IPS-20b (cell line): ENCODE measurements at regions not wholly inside any gene's neighbourhood (a gene's known extent, or its start where the extent isn't known, plus 50 kb on each side); places are given as distances from the start of the nearest gene placed in this dataset.

Experiments used
- H3K27ac ChIP-seq: one replicate; pipeline ENCODE4 v1.5.1; 2013; ENCODE audit warnings: low read length
- H3K27me3 ChIP-seq: 2 replicates; pipeline ENCODE4 v1.6.1; 2013; ENCODE audit warnings: mild to moderate bottlenecking, low read length, inconsistent platforms; ENCODE audit not compliant: insufficient read depth
- H3K36me3 ChIP-seq: 2 replicates; pipeline ENCODE4 v1.6.1; 2013; ENCODE audit warnings: low read depth, mild to moderate bottlenecking, inconsistent platforms, low read length, moderate library complexity; ENCODE audit not compliant: insufficient read depth
- H3K4me1 ChIP-seq: 2 replicates; pipeline ENCODE4 v1.6.1; 2013; ENCODE audit warnings: mild to moderate bottlenecking, control low read depth, inconsistent platforms, low read length, moderate library complexity; ENCODE audit not compliant: insufficient read depth
- H3K4me3 ChIP-seq: 2 replicates; pipeline ENCODE4 v1.5.1; 2013; ENCODE audit warnings: mild to moderate bottlenecking, low read length, inconsistent platforms
- H3K9ac ChIP-seq: 2 replicates; pipeline ENCODE4 v1.6.1; 2013; ENCODE audit warnings: low read depth, mild to moderate bottlenecking, inconsistent platforms, low read length, moderate library complexity
- H3K9me3 ChIP-seq: 2 replicates; pipeline ENCODE4 v1.6.1; 2013; ENCODE audit warnings: mild to moderate bottlenecking, low read depth, low read length, inconsistent platforms; ENCODE audit not compliant: insufficient read depth

GRCh38 chr5:103424453-103425205 lies 138.0 kb downstream of the NUDT12 start:
- H3K4me3 ChIP-seq = no peak overlapping the region
- H3K27ac ChIP-seq = no peak overlapping the region
- H3K9ac ChIP-seq = no peak overlapping the region
- H3K36me3 ChIP-seq = no peaks in the 10 kb centered on the region
- no peaks in the 10 kb centered on the region for H3K9me3 ChIP-seq
- no peaks in the 10 kb centered on the region for H3K4me1 ChIP-seq
- H3K27me3 ChIP-seq = no peaks in the 10 kb centered on the region

- no peak overlapping the region for H3K4me3 ChIP-seq
- no peak overlapping the region for H3K27ac ChIP-seq
- no peak overlapping the region for H3K9ac ChIP-seq
- no peaks in the 10 kb centered on the region for H3K36me3 ChIP-seq
- no peaks in the 10 kb centered on the region for H3K4me1 ChIP-seq
- no peaks in the 10 kb centered on the region for H3K9me3 ChIP-seq
- H3K27me3 ChIP-seq = no peaks in the 10 kb centered on the region
Measured at GRCh38 chr5:103424026-103424425, 138.6 kb downstream of the NUDT12 start.

GRCh38 chr5:103422756-103423155 lies 139.8 kb downstream of the NUDT12 start:
- Histone ChIP-seq H3K27ac (no peak overlapping the region), H3K27me3 (no peaks in the 10 kb centered on the region), H3K36me3 (no peaks in the 10 kb centered on the region), H3K4me3 (no peak overlapping the region), H3K9ac (no peak overlapping the region), H3K4me1 (no peaks in the 10 kb centered on the region), H3K9me3 (no peaks in the 10 kb centered on the region)

GRCh38 chr5:103414604-103415003 lies 148.0 kb downstream of the NUDT12 start:
- H3K27me3 ChIP-seq = no peaks in the 10 kb centered on the region
- H3K36me3 ChIP-seq = no peaks in the 10 kb centered on the region
- H3K4me3 ChIP-seq = no peak overlapping the region
- no peaks in the 10 kb centered on the region for H3K9me3 ChIP-seq
- no peaks in the 10 kb centered on the region for H3K4me1 ChIP-seq
- no peak overlapping the region for H3K27ac ChIP-seq
- H3K9ac ChIP-seq = no peak overlapping the region

- Histone ChIP-seq H3K9ac (no peak overlapping the region), H3K36me3 (no peaks in the 10 kb centered on the region), H3K27ac (no peak overlapping the region), H3K9me3 (no peaks in the 10 kb centered on the region), H3K4me1 (no peaks in the 10 kb centered on the region), H3K4me3 (no peak overlapping the region), H3K27me3 (no peaks in the 10 kb centered on the region)
Measured at GRCh38 chr5:103411711-103412110, 150.9 kb downstream of the NUDT12 start.

- Histone ChIP-seq H3K27ac (no peak overlapping the region), H3K4me3 (no peak overlapping the region), H3K9ac (no peak overlapping the region), H3K9me3 (no peaks in the 10 kb centered on the region), H3K36me3 (no peaks in the 10 kb centered on the region), H3K27me3 (no peaks in the 10 kb centered on the region), H3K4me1 (no peaks in the 10 kb centered on the region)
Measured at GRCh38 chr5:103410172-103410571, 151.6 kb downstream of the MACIR start.

GRCh38 chr5:103409013-103409670 lies 150.6 kb downstream of the MACIR start:
- Histone ChIP-seq H3K4me1 (no peaks in the 10 kb centered on the region), H3K4me3 (no peak overlapping the region), H3K27ac (no peak overlapping the region), H3K36me3 (no peaks in the 10 kb centered on the region), H3K27me3 (no peaks in the 10 kb centered on the region), H3K9ac (no peak overlapping the region), H3K9me3 (no peaks in the 10 kb centered on the region)

- Histone ChIP-seq H3K27me3 (no peaks in the 10 kb centered on the region), H3K4me3 (no peak overlapping the region), H3K36me3 (no peaks in the 10 kb centered on the region), H3K27ac (no peak overlapping the region), H3K9me3 (no peaks in the 10 kb centered on the region), H3K4me1 (no peaks in the 10 kb centered on the region), H3K9ac (no peak overlapping the region)
Measured at GRCh38 chr5:103408408-103408807, 149.8 kb downstream of the MACIR start.

- Histone ChIP-seq H3K4me1 (no peaks in the 10 kb centered on the region), H3K27me3 (no peaks in the 10 kb centered on the region), H3K4me3 (no peak overlapping the region), H3K9ac (no peak overlapping the region), H3K9me3 (no peaks in the 10 kb centered on the region), H3K36me3 (no peaks in the 10 kb centered on the region), H3K27ac (no peak overlapping the region)
Measured at GRCh38 chr5:103407402-103407801, 148.8 kb downstream of the MACIR start.

GRCh38 chr5:103404483-103404882 lies 145.9 kb downstream of the MACIR start:
- Histone ChIP-seq H3K9me3 (no peaks in the 10 kb centered on the region), H3K36me3 (no peaks in the 10 kb centered on the region), H3K27ac (no peak overlapping the region), H3K27me3 (no peaks in the 10 kb centered on the region), H3K4me3 (no peak overlapping the region), H3K9ac (no peak overlapping the region), H3K4me1 (no peaks in the 10 kb centered on the region)

GRCh38 chr5:103402851-103403250 lies 144.3 kb downstream of the MACIR start:
- H3K9me3 ChIP-seq = no peaks in the 10 kb centered on the region
- H3K36me3 ChIP-seq = no peaks in the 10 kb centered on the region
- no peak overlapping the region for H3K4me3 ChIP-seq
- H3K27ac ChIP-seq = no peak overlapping the region
- H3K4me1 ChIP-seq = no peaks in the 10 kb centered on the region
- H3K27me3 ChIP-seq = no peaks in the 10 kb centered on the region
- H3K9ac ChIP-seq = no peak overlapping the region
